ENCODE measurements at regions not wholly inside any gene's neighbourhood (a gene's known extent, or its start where the extent isn't known, plus 50 kb on each side); places are given as distances from the start of the nearest gene placed in this dataset.

DNA sequence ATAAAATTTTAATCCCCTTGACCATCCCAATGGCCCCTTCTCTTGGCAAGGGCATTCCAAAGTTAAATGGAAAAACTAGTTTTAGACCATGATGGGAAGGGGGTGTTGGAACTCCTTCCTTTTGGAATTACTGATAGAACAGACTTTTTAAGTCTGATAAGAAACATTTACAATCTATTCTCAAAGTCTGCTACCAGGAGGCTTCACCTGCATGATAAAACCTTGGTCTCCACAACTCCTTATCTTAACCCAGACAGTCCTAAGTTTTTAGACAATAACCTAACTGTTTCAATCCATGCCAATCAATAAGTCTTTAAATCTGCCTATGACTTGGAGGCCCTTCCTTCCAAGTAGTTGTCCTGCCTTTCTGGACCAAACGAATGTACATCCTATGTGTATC, 63.9 kb upstream of the PGRMC2 start:
- Histone ChIP-seq H3F3A (ENCODE audit: insufficient read depth, low read length) (no peaks in the 10 kb centered on the region), H3K4me1 (ENCODE audit: insufficient read depth, low read length, severe bottlenecking) (no peaks in the 10 kb centered on the region), H3K27ac (ENCODE audit: low read depth, low read length, poor library complexity, severe bottlenecking) (no peak overlapping the region)

GRCh38 chr4:128350449-128351045, 62.9 kb upstream of the PGRMC2 start:
- H3K4me2 ChIP-seq (ENCODE audit: low read length) = no peak overlapping the region
- no peak overlapping the region for H3K9ac ChIP-seq (ENCODE audit: low read length)
- no peak overlapping the region for H3K27ac ChIP-seq (ENCODE audit: low read depth, low read length, poor library complexity, severe bottlenecking)
- no peak for TF ChIP-seq EZH2 (IDR thresholded peaks at IDR 0.05; ENCODE audit: borderline replicate concordance, low read length)
- TF ChIP-seq, protein P1, sequence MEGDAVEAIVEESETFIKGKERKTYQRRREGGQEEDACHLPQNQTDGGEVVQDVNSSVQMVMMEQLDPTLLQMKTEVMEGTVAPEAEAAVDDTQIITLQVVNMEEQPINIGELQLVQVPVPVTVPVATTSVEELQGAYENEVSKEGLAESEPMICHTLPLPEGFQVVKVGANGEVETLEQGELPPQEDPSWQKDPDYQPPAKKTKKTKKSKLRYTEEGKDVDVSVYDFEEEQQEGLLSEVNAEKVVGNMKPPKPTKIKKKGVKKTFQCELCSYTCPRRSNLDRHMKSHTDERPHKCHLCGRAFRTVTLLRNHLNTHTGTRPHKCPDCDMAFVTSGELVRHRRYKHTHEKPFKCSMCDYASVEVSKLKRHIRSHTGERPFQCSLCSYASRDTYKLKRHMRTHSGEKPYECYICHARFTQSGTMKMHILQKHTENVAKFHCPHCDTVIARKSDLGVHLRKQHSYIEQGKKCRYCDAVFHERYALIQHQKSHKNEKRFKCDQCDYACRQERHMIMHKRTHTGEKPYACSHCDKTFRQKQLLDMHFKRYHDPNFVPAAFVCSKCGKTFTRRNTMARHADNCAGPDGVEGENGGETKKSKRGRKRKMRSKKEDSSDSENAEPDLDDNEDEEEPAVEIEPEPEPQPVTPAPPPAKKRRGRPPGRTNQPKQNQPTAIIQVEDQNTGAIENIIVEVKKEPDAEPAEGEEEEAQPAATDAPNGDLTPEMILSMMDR (IDR thresholded peaks at IDR 0.05; ENCODE audit: low read length) = no peak
- no peaks in the 10 kb centered on the region for H3K36me3 ChIP-seq (ENCODE audit: insufficient read depth, low read length)
- H3F3A ChIP-seq (ENCODE audit: insufficient read depth, low read length) = no peaks in the 10 kb centered on the region
- H3K27me3 ChIP-seq (ENCODE audit: insufficient read depth, low read length) = no peaks in the 10 kb centered on the region
- no peak overlapping the region for H2AFZ ChIP-seq (ENCODE audit: low read length)
- H3K4me1 ChIP-seq (ENCODE audit: insufficient read depth, low read length, severe bottlenecking) = no peaks in the 10 kb centered on the region
- H3K9me3 ChIP-seq (ENCODE audit: low read length) = no peaks in the 10 kb centered on the region
- no peak overlapping the region for H3K4me3 ChIP-seq (ENCODE audit: low read depth, low read length, poor library complexity, severe bottlenecking)
- H4K20me1 ChIP-seq (ENCODE audit: insufficient read depth, low read length) = no peaks in the 10 kb centered on the region
- H3K9me2 ChIP-seq (ENCODE audit: low read depth, low read length) = no peaks in the 10 kb centered on the region
- H3K79me2 ChIP-seq (ENCODE audit: insufficient read depth, low read length) = no peaks in the 10 kb centered on the region

More for the DNA sequence above, 63.9 kb upstream of the PGRMC2 start:
- Histone ChIP-seq H3K9me2 (ENCODE audit: low read depth, low read length) (no peaks in the 10 kb centered on the region), H4K20me1 (ENCODE audit: insufficient read depth, low read length) (no peaks in the 10 kb centered on the region), H3K36me3 (ENCODE audit: insufficient read depth, low read length) (no peaks in the 10 kb centered on the region), H3K27me3 (ENCODE audit: insufficient read depth, low read length) (no peaks in the 10 kb centered on the region), H3K79me2 (ENCODE audit: insufficient read depth, low read length) (no peaks in the 10 kb centered on the region), H2AFZ (ENCODE audit: low read length) (no peak overlapping the region), H3K9ac (ENCODE audit: low read length) (no peak overlapping the region), H3K9me3 (ENCODE audit: low read length) (no peaks in the 10 kb centered on the region), H3K4me2 (ENCODE audit: low read length) (no peak overlapping the region), H3K4me3 (ENCODE audit: low read depth, low read length, poor library complexity, severe bottlenecking) (no peak overlapping the region)
- TF ChIP-seq EZH2 (IDR thresholded peaks at IDR 0.05; ENCODE audit: borderline replicate concordance, low read length) = no peak
- TF ChIP-seq, protein P1 (IDR thresholded peaks at IDR 0.05; ENCODE audit: low read length) = no peak

- H3K79me2 ChIP-seq (ENCODE audit: insufficient read depth, low read length) = no peaks in the 10 kb centered on the region
- TF ChIP-seq, protein P1 (IDR thresholded peaks at IDR 0.05; ENCODE audit: low read length) = no peak
- no peak for TF ChIP-seq EZH2 (IDR thresholded peaks at IDR 0.05; ENCODE audit: borderline replicate concordance, low read length)
- H3K27ac ChIP-seq (ENCODE audit: low read depth, low read length, poor library complexity, severe bottlenecking) = no peak overlapping the region
- no peaks in the 10 kb centered on the region for H3K4me1 ChIP-seq (ENCODE audit: insufficient read depth, low read length, severe bottlenecking)
- H3K4me3 ChIP-seq (ENCODE audit: low read depth, low read length, poor library complexity, severe bottlenecking) = no peak overlapping the region
- H3F3A ChIP-seq (ENCODE audit: insufficient read depth, low read length) = no peaks in the 10 kb centered on the region
- H3K9me3 ChIP-seq (ENCODE audit: low read length) = no peaks in the 10 kb centered on the region
- H2AFZ ChIP-seq (ENCODE audit: low read length) = no peak overlapping the region
- no peaks in the 10 kb centered on the region for H4K20me1 ChIP-seq (ENCODE audit: insufficient read depth, low read length)
- no peaks in the 10 kb centered on the region for H3K27me3 ChIP-seq (ENCODE audit: insufficient read depth, low read length)
- H3K36me3 ChIP-seq (ENCODE audit: insufficient read depth, low read length) = no peaks in the 10 kb centered on the region
- H3K9ac ChIP-seq (ENCODE audit: low read length) = no peak overlapping the region
- H3K9me2 ChIP-seq (ENCODE audit: low read depth, low read length) = no peaks in the 10 kb centered on the region
- H3K4me2 ChIP-seq (ENCODE audit: low read length) = no peak overlapping the region
Measured at GRCh38 chr4:128349921-128350320, 62.3 kb upstream of the PGRMC2 start.
